HG03520 (cell line): ENCODE measurements at regions not wholly inside any gene's neighbourhood (a gene's known extent, or its start where the extent isn't known, plus 50 kb on each side); places are given as distances from the start of the nearest gene placed in this dataset.
"Not testable (repeated sequence)": the region's sequence is repeated elsewhere in the genome, so short reads cannot be mapped to it uniquely, and the experiment has no call there.

Experiments
- ATAC-seq: cut with Tn5 transposase; IDR thresholded peaks from one replicate; pipeline ENCODE4 v1.9.1; 2021; ENCODE audit warnings: mild to moderate bottlenecking, moderate library complexity; ENCODE audit not compliant: unreplicated experiment

- ATAC-seq, result no peak
Measured at GRCh38 chr20:12068121-12068520, 150.4 kb downstream of the BTBD3 start.

- ATAC-seq, result no peak
Measured at GRCh38 chr20:12069181-12069580, 151.5 kb downstream of the BTBD3 start.

- ATAC-seq, result no peak
Measured at GRCh38 chr20:12072221-12072953, 154.7 kb downstream of the BTBD3 start.

DNA sequence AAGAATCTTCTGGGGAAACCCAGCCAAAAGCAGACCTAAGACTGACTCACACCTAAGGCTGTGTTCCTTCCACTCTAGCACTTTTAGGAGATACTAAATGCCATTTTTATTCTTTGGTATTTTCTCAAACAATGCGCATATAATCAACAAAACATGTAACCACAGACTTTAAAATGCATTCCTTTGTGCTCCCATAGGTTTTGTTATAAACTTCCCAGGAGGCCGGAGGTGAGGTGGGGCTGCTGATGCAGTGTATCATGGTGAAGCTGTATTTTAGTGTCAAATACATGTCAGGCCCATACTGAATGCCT is 155.2 kb downstream of the BTBD3 start:
- ATAC-seq, result no peak

- ATAC-seq, result no peak
Measured at GRCh38 chr20:12074111-12074655, 156.5 kb downstream of the BTBD3 start.

- no peak for ATAC-seq
Measured at GRCh38 chr20:12076200-12076599, 158.5 kb downstream of the BTBD3 start.

DNA sequence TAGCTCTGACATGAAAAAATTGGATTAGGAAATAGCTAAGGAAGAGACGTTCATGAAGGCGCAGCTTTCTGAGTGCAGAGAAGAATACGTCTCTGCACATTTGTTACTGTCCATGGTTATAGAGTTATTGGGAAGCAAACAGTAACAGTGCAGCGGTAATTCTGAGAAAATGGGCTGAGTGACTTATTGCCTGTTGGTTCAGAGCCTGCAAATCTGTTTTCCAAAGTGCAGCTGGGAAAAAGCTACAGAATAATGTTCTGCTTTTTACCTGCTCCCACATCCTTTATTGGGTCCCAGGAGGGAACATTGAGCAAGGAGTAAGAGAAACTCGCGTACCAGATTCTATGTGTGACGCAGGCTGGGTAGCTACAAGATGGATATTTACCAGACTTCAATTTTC is 160.2 kb downstream of the BTBD3 start:
- no peak for ATAC-seq

DNA sequence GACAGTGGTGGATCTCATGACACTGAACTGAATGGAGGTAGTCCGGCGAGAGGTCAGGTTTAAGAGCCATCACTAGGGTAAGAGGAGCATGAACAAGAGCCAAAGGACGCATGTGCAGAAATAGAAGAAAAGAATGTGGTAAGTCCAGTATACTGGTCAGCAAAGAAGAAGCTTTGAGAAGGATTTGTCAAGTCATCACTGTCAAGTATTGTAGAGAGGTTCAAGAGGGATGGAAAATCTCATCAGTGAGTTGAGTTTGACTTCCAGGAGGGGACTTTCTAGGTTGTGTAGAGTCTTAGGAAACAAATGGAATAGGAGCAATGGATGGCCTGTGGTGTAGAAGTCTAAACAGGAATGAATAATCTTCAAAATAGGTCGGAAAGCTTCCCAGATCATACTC is 161.8 kb downstream of the BTBD3 start:
- no peak for ATAC-seq

DNA sequence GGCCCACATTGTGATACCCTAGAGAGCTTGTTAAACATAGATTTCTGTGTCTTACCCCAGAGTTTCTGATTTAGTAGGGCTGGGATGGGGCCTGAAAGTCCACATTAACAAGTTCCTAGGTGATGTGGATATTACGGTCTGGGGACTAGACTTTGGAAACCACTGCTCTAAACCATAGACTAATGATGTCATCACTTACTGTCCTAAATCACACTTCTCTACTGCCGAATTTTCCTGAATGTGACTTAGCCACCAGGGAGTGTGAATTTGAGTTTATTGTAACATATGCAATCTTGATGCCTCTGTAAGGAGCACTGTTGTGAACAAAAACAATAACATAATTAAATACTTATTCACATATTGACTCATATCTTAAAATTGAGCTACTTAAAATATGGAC is 165.6 kb downstream of the BTBD3 start:
- no peak for ATAC-seq

- ATAC-seq, result no peak
Measured at GRCh38 chr20:12084482-12084881, 166.8 kb downstream of the BTBD3 start.

- no peak for ATAC-seq
Measured at GRCh38 chr20:12086359-12086758, 168.7 kb downstream of the BTBD3 start.

DNA sequence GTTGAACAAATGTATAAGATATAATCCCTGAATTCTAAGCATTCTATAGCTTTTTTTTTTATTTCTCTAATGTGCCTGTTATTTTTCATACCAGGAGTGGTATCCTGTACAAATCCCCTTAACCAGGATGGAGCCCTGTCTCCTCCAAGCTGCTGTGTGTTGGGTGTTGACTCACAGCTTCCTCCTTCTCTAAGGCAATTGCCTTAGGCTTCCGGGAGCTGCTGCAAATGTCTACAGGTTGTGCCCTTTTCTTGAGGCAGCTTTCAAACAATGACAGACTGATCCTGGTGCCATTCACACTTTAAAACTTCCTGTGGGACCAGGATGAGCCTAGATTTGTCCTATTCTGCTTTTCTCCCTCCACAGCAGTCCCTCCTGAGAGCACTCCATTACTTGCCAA is 173.2 kb downstream of the BTBD3 start:
- no peak for ATAC-seq

- ATAC-seq, result no peak
Measured at GRCh38 chr20:12093057-12093796, 175.5 kb downstream of the BTBD3 start.

- not testable (repeated sequence) for ATAC-seq
Measured at GRCh38 chr20:12093797-12094190, 176.1 kb downstream of the BTBD3 start.

- no peak for ATAC-seq
Measured at GRCh38 chr20:12095180-12095920, 177.7 kb downstream of the BTBD3 start.

DNA sequence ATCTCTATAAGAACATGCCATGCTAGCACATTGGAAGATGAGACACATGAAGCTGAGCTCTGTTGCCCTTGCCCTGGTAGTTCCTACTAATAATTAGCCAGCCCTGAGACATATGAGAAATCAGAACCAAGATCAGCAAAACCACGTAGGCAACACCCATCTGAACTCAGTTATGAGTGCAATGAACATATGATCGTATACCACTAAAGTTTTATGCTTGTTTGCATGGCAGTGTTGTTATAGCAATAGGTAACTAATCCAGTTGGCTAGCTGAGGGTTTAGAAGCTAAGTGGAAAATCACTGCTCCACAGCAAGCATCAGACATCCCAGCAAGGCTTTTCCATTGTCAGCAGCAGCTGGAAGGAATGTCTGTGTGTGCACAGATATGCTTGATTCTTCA is 180.7 kb downstream of the BTBD3 start:
- ATAC-seq, result no peak

GRCh38 chr20:12108846-12109245 is 191.2 kb downstream of the BTBD3 start:
- ATAC-seq, result no peak

GRCh38 chr20:12110274-12110673 is 192.6 kb downstream of the BTBD3 start:
- no peak for ATAC-seq

DNA sequence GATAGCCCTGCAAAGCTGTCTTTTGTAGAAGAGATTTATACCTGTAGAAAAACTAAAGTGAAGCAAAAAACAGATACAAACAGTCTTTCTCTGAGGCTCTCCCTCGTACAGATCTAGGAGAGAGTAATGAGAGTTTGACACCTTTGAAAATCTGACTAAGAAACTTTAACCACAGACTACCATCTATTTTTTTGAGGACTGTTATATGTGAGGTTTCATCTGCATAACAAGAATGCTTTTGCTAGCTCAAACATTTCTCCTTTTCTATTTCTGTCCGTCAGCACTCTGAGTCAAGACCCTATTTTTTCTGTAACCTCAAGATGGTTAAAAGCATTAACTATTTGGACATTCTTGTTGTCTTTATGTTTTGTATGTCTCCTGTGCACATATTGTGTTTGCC is 193.0 kb downstream of the BTBD3 start:
- ATAC-seq, result no peak

DNA sequence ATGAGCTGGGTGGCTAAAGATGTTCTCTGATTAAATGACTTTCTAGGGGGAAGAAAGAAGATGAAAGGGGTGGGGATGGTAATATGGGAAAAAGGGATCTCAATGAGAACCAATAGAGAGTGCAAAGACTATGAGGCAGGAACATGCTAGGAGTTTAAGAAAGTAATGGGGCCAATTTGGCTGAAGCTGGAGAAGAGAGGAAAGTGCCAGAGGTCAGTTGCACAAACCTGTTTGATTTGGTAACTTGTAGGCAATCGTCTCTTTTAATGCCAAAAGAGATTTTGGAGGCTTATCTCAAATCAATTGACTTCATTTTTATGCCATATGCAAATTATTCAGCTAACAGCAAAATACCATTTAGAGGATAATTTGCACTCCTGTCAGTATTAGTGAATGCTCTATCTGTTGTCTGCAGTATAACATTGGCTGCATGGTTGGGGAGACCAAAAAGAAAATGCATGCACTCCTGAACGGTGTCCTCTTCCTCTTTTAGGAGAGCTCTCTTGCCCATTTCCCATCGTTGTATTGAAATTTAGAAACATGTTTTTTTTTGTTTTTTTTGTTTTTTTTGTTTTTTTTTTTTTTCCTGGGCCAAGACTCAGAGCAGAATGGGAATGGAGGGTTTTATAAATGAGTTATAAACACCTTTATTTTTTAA is 193.9 kb downstream of the BTBD3 start:
- no peak for ATAC-seq

DNA sequence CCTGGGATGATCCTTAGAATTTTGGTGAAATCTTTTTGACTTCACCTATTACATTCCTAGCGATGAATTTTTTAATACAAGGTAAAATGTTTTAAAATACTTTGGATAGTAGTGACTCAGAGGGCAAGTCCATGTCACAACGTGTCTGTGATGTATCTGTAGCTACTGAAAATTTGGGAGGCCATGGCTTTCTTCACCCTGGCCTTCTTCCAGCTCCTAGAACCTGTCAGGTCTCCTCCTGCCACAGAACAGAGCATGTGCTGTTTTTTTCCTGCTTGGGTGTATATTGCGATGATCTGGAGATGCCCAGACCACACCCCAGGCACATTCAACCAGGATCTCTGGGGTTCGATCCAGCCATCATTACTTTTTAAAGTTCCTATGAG is 194.4 kb downstream of the BTBD3 start:
- no peak for ATAC-seq
